SW480 (cell line): ENCODE measurements at regions not wholly inside any gene's neighbourhood (a gene's known extent, or its start where the extent isn't known, plus 50 kb on each side); places are given as distances from the start of the nearest gene placed in this dataset.
"Not testable (repeated sequence)": the region's sequence is repeated elsewhere in the genome, so short reads cannot be mapped to it uniquely, and the experiment has no call there.

Experiments used
- DNase-seq: peaks from one replicate; pipeline ENCODE4 v3.0.0-alpha.2; 2016; ENCODE audit warnings: low spot score

- DNase-seq = no peak
These were observed 67.4 kb downstream of the SNTN start for GRCh38 chr3:63719796-63720445.

- not testable (repeated sequence) for DNase-seq
These were observed 68.5 kb downstream of the SNTN start for GRCh38 chr3:63720951-63721350.

GRCh38 chr3:63724987-63725386 is 72.5 kb downstream of the SNTN start:
- peak; percentile 32 for DNase-seq

GRCh38 chr3:63726656-63727055 is 74.2 kb downstream of the SNTN start:
- DNase-seq = no peak

- DNase-seq = no peak
These were observed 74.8 kb downstream of the SNTN start for GRCh38 chr3:63727233-63727632.

DNA sequence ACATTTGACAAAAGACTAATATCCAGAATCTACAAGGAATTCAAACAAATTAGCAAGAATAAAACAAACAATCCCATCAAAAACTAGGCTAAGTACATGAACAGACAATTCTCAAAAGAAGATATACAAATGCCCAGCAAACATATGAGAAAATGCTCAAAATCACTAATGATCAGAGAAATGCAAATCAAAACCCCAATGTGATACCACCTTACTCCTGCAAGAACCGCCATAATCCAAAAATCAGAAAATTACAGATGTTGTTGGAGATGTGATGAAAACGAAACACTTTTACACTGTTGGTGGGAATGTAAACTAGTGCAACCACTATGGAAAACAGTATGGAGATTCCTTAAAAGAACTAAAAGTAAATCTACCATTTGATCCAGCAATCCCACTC is 79.4 kb downstream of the SNTN start:
- no peak for DNase-seq

DNA sequence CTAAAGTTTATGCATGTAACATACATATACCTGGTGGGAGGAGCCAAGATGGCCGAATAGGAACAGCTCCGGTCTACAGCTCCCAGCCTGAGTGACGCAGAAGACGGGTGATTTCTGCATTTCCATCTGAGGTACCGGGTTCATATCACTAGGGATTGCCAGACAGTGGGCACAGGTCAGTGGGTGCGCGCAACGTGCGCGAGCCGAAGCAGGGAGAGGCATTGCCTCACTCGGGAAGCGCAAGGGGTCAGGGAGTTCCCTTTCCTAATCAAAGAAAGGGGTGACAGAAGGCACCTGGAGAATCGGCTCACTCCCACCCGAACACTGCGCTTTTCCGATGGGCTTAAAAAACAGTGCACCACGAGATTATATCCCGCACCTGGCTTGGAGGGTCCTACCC is 80.8 kb downstream of the SNTN start:
- not testable (repeated sequence) for DNase-seq

DNA sequence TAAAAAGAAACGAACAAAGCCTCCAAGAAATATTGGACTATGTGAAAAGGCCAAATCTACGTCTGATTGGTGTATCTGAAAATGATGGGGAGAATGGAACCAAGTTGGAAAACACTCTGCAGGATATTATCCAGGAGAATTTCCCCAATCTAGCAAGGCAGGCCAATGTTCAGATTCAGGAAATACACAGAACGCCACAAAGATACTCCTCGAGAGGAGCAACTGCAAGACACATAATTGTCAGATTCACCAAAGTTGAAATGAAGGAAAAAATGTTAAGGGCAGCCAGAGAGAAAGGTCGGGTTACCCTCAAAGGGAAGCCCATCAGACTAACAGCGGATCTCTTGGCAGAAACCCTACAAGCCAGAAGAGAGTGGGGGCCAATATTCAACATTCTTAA is 82.2 kb downstream of the SNTN start:
- DNase-seq = not testable (repeated sequence)

DNA sequence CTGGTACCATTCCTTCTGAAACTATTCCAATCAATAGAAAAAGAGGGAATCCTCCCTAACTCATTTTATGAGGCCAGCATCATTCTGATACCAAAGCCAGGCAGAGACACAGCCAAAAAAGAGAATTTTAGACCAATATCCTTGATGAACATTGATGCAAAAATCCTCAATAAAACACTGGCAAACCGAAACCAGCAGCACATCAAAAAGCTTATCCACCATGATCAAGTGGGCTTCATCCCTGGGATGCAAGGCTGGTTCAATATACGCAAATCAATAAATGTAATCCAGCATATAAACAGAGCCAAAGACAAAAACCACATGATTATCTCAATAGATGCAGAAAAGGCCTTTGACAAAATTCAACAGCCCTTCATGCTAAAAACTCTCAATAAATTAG is 82.3 kb upstream of the C3orf49 start:
- not testable (repeated sequence) for DNase-seq

DNA sequence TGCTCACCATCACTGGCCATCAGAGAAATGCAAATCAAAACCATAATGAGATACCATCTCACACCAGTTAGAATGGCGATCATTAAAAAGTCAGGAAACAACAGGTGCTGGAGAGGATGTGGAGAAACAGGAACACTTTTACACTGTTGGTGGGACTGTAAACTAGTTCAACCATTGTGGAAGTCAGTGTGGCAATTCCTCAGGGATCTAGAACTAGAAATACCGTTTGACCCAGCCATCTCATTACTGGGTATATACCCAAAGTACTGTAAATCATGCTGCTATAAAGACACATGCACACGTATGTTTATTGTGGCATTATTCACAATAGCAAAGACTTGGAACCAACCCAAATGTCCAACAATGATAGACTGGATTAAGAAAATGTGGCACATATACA is 80.5 kb upstream of the C3orf49 start:
- not testable (repeated sequence) for DNase-seq

- no peak for DNase-seq
These were observed 79.6 kb upstream of the C3orf49 start for GRCh38 chr3:63739474-63739873.

- no peak for DNase-seq
These were observed 79.0 kb upstream of the C3orf49 start for GRCh38 chr3:63740116-63740515.

DNA sequence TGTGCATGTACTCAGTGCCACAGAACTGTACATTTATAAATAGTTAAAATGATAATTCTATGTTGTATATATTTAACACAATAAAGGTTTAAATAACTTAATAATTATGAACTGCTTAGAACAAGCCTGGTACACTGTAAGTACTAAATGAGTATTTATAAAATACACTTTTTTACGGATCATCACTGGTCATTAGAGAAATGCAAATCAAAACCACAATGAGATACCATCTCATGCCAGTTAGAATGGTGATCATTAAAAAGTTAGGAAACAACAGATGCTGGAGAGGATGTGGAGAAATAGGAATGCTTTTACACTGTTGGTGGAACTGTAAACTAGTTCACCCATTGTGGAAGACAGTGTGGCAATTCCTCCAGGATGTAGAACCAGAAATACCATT is 74.4 kb upstream of the C3orf49 start:
- not testable (repeated sequence) for DNase-seq

- no peak for DNase-seq
These were observed 73.3 kb upstream of the C3orf49 start for GRCh38 chr3:63745757-63746156.

GRCh38 chr3:63746211-63746610 is 72.9 kb upstream of the C3orf49 start:
- no peak for DNase-seq

DNA sequence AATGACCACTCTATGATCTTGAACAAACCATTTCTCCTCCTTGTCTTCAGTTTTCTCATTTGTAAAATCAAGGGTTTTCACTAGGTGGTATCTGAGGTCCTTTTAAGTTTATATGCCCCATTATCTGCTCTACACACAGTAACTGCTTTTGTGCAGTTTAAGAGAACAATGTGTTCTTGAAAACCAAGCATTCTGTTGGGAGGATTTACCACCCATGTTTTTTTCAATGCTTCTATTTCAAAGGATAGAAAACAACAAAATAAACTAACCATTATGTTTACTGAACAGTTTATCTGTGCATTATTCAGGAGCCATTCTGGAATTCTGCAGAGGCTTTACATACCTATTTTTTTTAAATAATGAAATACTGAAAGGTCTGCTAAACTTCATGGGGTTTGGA is 67.6 kb upstream of the C3orf49 start:
- DNase-seq = no peak

- DNase-seq = peak; percentile 19
These were observed 65.5 kb upstream of the C3orf49 start for GRCh38 chr3:63753567-63753966.

DNA sequence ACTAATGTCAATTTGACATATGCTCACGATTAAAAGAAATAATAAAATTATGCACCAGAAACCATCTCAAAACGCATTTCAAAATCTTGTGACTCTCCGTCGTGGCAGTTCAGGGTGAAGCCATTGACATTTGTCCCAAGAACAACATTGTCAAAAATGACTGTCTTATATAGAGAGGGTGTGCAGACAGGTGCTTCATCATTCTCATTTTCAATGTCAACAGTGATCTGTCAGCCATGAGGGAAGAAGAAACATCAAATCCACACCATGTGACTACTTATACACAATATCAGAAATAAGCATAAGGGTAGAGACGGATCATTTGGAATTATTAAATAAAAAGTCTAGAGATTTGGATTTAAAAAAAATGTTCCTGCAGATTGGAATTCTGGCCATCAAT is 65.1 kb upstream of the C3orf49 start:
- no peak for DNase-seq

DNA sequence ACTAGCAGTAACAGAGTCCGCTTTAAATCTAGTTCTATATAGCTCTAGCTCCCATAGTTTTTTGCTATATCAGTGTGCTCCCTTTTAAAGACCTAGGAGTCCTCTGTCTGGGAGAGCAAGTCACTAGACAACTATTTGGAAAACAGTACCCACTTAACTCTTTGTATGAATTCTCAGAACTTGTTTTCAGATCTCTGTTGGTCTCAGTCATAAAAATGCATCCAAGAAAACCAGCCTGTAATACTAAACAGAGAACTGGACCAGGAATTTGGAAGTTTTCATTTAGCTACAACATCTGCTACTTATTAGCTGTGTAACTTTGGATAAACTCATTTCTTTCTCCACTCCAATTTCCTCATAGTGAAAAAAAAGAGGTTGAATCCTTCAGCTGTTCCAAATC is 56.9 kb upstream of the C3orf49 start:
- DNase-seq = no peak

DNA sequence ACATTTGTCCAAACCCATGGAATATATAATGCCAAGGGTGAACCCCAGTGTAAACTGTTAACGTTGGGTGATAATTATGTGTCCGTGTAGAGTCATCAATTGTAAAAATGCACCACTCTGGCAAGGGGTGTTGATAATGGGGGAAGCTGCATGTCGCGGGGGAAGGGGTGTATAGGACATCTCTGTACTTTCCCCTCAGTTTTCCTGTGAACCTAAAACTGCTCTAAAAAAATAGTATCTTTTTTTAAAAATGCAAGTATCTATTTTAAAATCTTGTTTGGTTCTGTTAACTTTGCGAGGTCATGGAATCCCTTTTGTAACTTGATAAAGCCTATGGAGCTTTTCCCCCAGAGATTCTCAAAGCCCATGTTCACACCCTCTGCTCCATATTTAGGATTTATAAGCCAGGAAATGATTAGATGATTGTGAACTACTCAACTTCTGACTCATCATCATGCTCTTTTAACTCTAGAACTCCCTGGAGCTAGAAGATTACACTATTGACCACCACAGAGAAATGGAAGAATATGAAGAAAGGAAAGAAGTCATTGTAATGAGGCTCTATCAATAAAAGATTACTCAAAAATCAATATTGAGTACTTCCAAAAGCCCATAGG is 56.1 kb upstream of the C3orf49 start:
- DNase-seq = no peak

DNA sequence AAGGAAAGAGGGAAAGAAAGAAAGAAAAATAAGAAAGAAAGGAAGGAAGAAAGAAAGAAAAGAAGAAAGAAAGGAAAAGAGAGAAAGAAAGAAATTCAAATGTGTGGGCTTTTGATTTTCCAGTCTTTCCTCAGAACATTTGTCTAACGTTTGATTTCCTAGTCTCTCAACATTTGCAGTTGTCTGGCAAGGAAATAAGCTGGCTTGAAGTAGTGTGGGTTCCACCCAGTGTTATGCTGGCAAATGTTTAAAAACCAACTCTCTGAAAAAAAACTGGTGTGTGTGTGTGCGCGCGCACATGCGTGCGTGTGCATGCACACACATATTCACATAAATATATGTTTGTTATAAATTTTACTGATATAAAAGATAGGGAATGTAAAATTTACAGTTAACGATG is 54.6 kb upstream of the C3orf49 start:
- no peak for DNase-seq

DNA sequence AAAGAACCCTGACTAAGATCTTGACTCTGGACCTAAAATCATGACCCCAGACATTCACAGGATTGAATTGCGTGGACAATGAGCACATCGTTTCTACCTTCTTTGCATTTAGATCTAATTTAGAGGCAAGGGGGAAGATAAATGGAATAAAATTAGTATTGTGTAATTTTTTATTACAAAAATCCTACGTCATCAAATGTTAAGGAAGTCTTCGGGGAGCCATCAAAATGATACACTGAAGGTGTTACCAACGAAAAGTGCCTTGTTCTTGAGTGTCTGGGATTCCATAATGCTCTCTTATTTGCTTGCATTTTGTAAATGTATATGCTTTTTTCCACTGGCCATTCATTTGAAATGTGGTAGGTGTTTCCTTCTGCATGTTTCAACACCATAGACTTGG is 52.8 kb upstream of the C3orf49 start:
- DNase-seq = no peak

DNA sequence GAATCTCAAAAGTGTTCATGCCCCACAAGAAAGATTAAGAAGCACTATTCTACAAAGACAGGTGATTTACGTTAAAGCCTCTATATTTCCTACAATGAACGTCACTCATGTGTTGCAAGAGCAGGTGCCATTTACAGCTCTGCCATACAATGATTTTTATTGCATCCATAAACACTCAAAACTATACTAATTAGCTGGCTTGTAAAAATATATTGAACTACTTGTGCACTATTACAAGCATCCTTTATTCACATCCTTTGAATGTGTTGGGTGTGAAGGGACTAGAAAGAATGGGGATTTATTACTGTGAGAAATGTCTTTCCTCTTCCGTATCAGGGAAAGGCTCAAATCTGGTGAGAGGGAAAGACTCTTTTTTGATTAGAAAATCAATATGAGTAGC is 50.7 kb upstream of the C3orf49 start:
- DNase-seq = no peak

- no peak for DNase-seq
These were observed 50.2 kb upstream of the C3orf49 start for GRCh38 chr3:63768888-63769287.
